ENCODE measurements at regions not wholly inside any gene's neighbourhood (a gene's known extent, or its start where the extent isn't known, plus 50 kb on each side); places are given as distances from the start of the nearest gene placed in this dataset.
"Not testable (repeated sequence)": the region's sequence is repeated elsewhere in the genome, so short reads cannot be mapped to it uniquely, and the experiment has no call there.

DNA sequence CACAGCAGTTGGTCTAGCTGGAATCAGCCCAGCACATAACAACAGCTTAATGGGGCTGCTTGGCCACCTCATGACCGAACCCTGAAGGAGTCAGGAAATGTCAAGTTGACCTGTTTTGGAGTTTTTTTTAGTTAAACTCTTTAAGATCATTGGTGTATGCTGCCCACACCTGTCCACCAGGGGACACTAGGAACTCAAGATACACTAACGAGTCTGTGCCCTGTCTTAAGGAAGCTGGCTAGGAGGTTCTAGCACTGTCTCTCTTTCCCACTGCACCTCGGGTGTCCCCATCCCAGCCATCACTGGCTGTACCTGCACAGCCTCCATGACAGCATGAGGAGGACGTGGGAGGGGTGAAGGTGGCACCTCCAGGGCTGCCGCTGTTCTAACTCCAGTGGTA is 364.9 kb upstream of the SOX1 start:
- DNase-seq, result not testable (repeated sequence)
